ENCODE measurements at regions not wholly inside any gene's neighbourhood (a gene's known extent, or its start where the extent isn't known, plus 50 kb on each side); places are given as distances from the start of the nearest gene placed in this dataset.
"Not testable (repeated sequence)": the region's sequence is repeated elsewhere in the genome, so short reads cannot be mapped to it uniquely, and the experiment has no call there.

DNA sequence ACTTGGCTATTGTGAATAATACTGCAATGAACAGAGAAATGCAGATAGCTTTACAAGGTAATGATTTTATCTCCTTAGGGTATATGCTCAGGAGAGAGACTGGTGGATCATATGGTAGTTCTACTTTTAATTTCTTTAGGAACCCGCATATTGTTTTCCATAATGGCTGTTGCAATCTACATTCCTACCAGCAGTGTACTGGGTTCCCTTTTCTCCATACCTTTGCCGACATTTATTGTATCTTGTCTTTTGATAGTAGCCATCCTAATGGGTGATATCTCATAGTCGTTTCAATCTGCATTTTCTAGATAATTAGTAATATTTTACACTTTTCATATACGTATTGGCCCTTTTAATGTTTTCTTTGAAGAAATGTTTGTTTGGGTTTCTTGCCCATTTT is 702.9 kb upstream of the ACVR2A start:
- H3K4me2 ChIP-seq (ENCODE audit: low read length) = no peak overlapping the region
- H3K9ac ChIP-seq (ENCODE audit: low read length) = no peak overlapping the region
- ATAC-seq (no peak), DNase-seq (ENCODE audit: low read depth, low spot score) (no peak)
- ChIA-PET POLR2A (no interaction called here), RAD21 (ENCODE audit: low non-redundant PET in 1 of 2, low total read pairs in 2 of 2, uncharacterized antibody in 2 of 2, unreplicated experiment in 2 of 2) (no interaction called here), CTCF (no interaction called here)
- TF ChIP-seq JUND (IDR thresholded peaks at IDR 0.05) (no peak), YY1 (IDR thresholded peaks at IDR 0.05; ENCODE audit: extremely low read depth, insufficient replicate concordance, low read depth, low read length) (no peak), EGR1 (IDR thresholded peaks at IDR 0.05; ENCODE audit: low read depth) (no peak), SRF (IDR thresholded peaks at IDR 0.05; ENCODE audit: low read depth) (no peak)
- TF ChIP-seq, protein P1, sequence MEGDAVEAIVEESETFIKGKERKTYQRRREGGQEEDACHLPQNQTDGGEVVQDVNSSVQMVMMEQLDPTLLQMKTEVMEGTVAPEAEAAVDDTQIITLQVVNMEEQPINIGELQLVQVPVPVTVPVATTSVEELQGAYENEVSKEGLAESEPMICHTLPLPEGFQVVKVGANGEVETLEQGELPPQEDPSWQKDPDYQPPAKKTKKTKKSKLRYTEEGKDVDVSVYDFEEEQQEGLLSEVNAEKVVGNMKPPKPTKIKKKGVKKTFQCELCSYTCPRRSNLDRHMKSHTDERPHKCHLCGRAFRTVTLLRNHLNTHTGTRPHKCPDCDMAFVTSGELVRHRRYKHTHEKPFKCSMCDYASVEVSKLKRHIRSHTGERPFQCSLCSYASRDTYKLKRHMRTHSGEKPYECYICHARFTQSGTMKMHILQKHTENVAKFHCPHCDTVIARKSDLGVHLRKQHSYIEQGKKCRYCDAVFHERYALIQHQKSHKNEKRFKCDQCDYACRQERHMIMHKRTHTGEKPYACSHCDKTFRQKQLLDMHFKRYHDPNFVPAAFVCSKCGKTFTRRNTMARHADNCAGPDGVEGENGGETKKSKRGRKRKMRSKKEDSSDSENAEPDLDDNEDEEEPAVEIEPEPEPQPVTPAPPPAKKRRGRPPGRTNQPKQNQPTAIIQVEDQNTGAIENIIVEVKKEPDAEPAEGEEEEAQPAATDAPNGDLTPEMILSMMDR (IDR thresholded peaks at IDR 0.05 in 2 of 3, conservative IDR thresholded peaks at IDR 0.05 in 1 of 3; ENCODE audit: borderline replicate concordance in 1 of 3, insufficient read depth in 1 of 3, low read depth in 2 of 3, low read length in 2 of 3) = peak in 2 of 3 experiments; percentile 32 to 49; a peak in 4 of 6 replicates
- H3K27me3 ChIP-seq (ENCODE audit: insufficient read depth, low read length) = no peaks in the 10 kb centered on the region
- H3K4me3 ChIP-seq (replicated peaks in 1 of 2; ENCODE audit: low read depth in 1 of 2, low read length in 2 of 2) = no peak overlapping the region
- H4K20me1 ChIP-seq (ENCODE audit: insufficient read depth) = no peaks in the 10 kb centered on the region
- no peaks in the 10 kb centered on the region for H3K36me3 ChIP-seq (ENCODE audit: control insufficient read depth in 1 of 2, insufficient read depth in 2 of 2, low read length in 2 of 2)
- H3K79me2 ChIP-seq (ENCODE audit: insufficient read depth, low read length) = no peaks in the 10 kb centered on the region
- no TSS peak for BruUV-seq (replicated peaks)
- no peaks in the 10 kb centered on the region for H3K9me2 ChIP-seq (ENCODE audit: insufficient read depth)
- intact Hi-C loops (cut with micrococcal nuclease) = no loop called here
- no peaks in the 10 kb centered on the region for H3K9me3 ChIP-seq (ENCODE audit: control insufficient read depth in 1 of 2, insufficient read depth in 1 of 2, low read depth in 1 of 2, low read length in 2 of 2)
- H2AFZ ChIP-seq (ENCODE audit: low read depth, low read length, poor library complexity, severe bottlenecking) = peak overlapping the region; percentile 1
- no peaks in the 10 kb centered on the region for H3K4me1 ChIP-seq (ENCODE audit: control insufficient read depth in 1 of 2, insufficient read depth in 2 of 2, low read length in 2 of 2)
- no peak overlapping the region for H3K27ac ChIP-seq (ENCODE audit: low read depth, low read length)

DNA sequence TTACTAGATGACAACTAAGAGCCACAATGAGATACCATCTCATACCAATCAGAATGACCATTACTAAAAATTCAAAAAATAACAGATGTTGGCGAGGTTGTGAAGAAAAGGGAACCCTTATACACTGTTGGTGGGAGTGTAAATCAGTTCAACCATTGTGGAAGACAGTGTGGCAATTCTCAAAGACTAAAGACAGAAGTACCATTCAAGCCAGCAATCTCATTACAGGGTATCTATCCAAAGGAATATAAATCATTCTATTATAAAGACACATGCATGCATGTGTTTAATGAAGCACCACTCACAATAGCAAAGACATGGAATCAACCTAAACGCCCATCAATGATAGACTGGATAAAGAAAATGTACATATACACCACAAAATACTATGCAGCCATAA is 705.1 kb upstream of the ACVR2A start:
- H4K20me1 ChIP-seq (ENCODE audit: insufficient read depth); H3K9me2 ChIP-seq (ENCODE audit: insufficient read depth); H3K9me3 ChIP-seq (ENCODE audit: control insufficient read depth in 1 of 2, insufficient read depth in 1 of 2, low read depth in 1 of 2, low read length in 2 of 2); intact Hi-C loops (cut with micrococcal nuclease); H3K9ac ChIP-seq (ENCODE audit: low read length); DNase-seq (ENCODE audit: low read depth, low spot score); H3K27ac ChIP-seq (ENCODE audit: low read depth, low read length); H3K36me3 ChIP-seq (ENCODE audit: control insufficient read depth in 1 of 2, insufficient read depth in 2 of 2, low read length in 2 of 2); H3K4me2 ChIP-seq (ENCODE audit: low read length); RAD21 ChIA-PET (ENCODE audit: low non-redundant PET in 1 of 2, low total read pairs in 2 of 2, uncharacterized antibody in 2 of 2, unreplicated experiment in 2 of 2); CTCF ChIA-PET; ATAC-seq; H3K79me2 ChIP-seq (ENCODE audit: insufficient read depth, low read length); H3K4me3 ChIP-seq (replicated peaks in 1 of 2; ENCODE audit: low read depth in 1 of 2, low read length in 2 of 2); POLR2A ChIA-PET; H3K4me1 ChIP-seq (ENCODE audit: control insufficient read depth in 1 of 2, insufficient read depth in 2 of 2, low read length in 2 of 2); H3K27me3 ChIP-seq (ENCODE audit: insufficient read depth, low read length); H2AFZ ChIP-seq (ENCODE audit: low read depth, low read length, poor library complexity, severe bottlenecking); BruUV-seq (replicated peaks): not testable (repeated sequence)
